UCSD-AML1 (cell line): ENCODE measurements at regions not wholly inside any gene's neighbourhood (a gene's known extent, or its start where the extent isn't known, plus 50 kb on each side); places are given as distances from the start of the nearest gene placed in this dataset.

Experiments used
- DNase-seq: peaks from one replicate; lab custom pipeline; 2025; ENCODE audit not compliant: unreplicated experiment; lab: John Stamatoyannopoulos, UW

GRCh38 chr11:116452461-116452860 is 320.3 kb downstream of the BUD13 start:
- no peak for DNase-seq

GRCh38 chr11:116449522-116449921 is 323.3 kb downstream of the BUD13 start:
- no peak for DNase-seq

GRCh38 chr11:116446048-116446941 is 326.5 kb downstream of the BUD13 start:
- no peak for DNase-seq

- DNase-seq, result no peak
Observed at GRCh38 chr11:116445108-116446047, 327.4 kb downstream of the BUD13 start.

GRCh38 chr11:116442238-116442752 is 330.5 kb downstream of the BUD13 start:
- DNase-seq, result no peak

GRCh38 chr11:116439361-116439677 is 333.5 kb downstream of the BUD13 start:
- DNase-seq, result no peak

- no peak for DNase-seq
Observed at GRCh38 chr11:116438651-116439360, 334.0 kb downstream of the BUD13 start.

- DNase-seq, result no peak
Observed at GRCh38 chr11:116434986-116435385, 337.8 kb downstream of the BUD13 start.

- no peak for DNase-seq
Observed at GRCh38 chr11:116432301-116432700, 340.5 kb downstream of the BUD13 start.

- no peak for DNase-seq
Observed at GRCh38 chr11:116431842-116432241, 340.9 kb downstream of the BUD13 start.

- DNase-seq, result no peak
Observed at GRCh38 chr11:116428638-116428975, 344.2 kb downstream of the BUD13 start.

GRCh38 chr11:116427903-116428637 is 344.7 kb downstream of the BUD13 start:
- DNase-seq, result no peak

GRCh38 chr11:116427337-116427902 is 345.4 kb downstream of the BUD13 start:
- no peak for DNase-seq

- DNase-seq, result no peak
Observed at GRCh38 chr11:116426761-116427160, 346.0 kb downstream of the BUD13 start.

GRCh38 chr11:116424615-116425261 is 348.0 kb downstream of the BUD13 start:
- DNase-seq, result no peak

- no peak for DNase-seq
Observed at GRCh38 chr11:116422956-116423600, 349.7 kb downstream of the BUD13 start.

- DNase-seq, result no peak
Observed at GRCh38 chr11:116422556-116422955, 350.2 kb downstream of the BUD13 start.

- no peak for DNase-seq
Observed at GRCh38 chr11:116421529-116422185, 351.1 kb downstream of the BUD13 start.
